NCI-H1048 (cell line): ENCODE measurements at regions not wholly inside any gene's neighbourhood (a gene's known extent, or its start where the extent isn't known, plus 50 kb on each side); places are given as distances from the start of the nearest gene placed in this dataset.
"Not testable (repeated sequence)": the region's sequence is repeated elsewhere in the genome, so short reads cannot be mapped to it uniquely, and the experiment has no call there.

Experiments
- DNase-seq: peaks from one replicate; lab custom pipeline; 2025; lab: John Stamatoyannopoulos, UW

GRCh38 chr10:111265341-111265740 lies 188.5 kb downstream of the ADRA2A start:
- DNase-seq, result no peak

DNA sequence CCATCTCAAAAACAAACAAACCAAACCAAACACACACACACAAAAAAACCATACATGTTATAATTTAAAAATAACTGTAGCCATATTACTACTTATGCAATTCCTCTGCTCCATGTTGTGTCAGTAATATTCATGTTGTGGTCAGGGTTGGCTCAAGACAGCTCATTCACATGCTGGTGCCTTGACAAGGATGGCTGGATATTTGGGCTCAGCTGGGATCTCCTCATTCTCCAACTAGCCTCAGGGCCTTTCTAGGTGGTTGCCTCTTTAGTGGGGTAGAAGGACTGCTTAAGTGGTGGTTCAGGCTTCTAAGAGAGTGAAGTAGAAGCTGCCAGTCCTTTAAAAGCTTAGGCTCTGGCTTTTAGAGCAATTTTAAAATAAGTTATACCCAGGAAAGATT lies 189.3 kb downstream of the ADRA2A start:
- DNase-seq, result no peak

GRCh38 chr10:111267673-111268072 lies 190.8 kb downstream of the ADRA2A start:
- DNase-seq, result no peak

DNA sequence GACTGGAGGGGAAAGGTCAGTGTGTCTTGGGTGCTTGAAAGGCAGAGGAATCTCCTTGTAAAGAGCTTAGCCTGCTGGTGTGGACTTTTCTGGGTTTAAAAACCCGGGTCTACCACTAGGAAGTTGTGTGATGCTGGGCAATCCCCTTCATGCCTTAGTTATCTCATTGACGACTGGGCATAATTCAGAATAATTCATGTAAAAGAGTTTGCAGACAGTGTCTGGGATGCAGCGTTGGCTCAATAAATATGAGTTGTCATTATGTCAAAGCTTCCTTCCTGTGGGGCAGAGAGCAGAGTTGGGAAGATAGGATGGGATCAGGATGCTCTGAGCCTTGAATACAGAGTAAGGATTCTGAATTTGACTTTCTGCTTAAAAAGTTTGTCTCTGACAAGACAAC lies 196.4 kb downstream of the ADRA2A start:
- DNase-seq, result no peak

DNA sequence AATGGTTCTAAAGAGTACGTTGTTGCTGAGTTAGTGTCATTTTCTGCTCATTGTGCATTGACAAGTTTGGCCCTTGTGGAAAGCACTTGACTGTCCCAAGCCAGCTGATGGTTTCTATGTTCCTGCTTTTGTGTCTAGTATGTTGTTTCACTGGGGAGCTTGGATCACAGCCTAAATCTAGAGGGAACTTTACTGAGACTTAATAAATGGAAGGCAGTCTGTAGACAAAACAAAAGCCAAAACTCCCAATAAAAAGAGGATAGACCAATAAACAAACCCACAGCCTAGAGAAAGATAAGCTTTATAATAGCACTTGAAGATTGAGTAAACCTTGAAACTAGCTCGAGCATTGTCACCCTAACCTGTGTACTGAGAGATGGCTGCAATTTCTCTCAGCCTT lies 196.8 kb downstream of the ADRA2A start:
- DNase-seq, result no peak

- no peak for DNase-seq
Measured at GRCh38 chr10:111275091-111275490, 198.3 kb downstream of the ADRA2A start.

- DNase-seq, result no peak
Measured at GRCh38 chr10:111277661-111278060, 200.8 kb downstream of the ADRA2A start.

GRCh38 chr10:111278266-111278665 lies 201.4 kb downstream of the ADRA2A start:
- DNase-seq, result no peak

- DNase-seq, result no peak
Measured at GRCh38 chr10:111281516-111281915, 204.7 kb downstream of the ADRA2A start.

- no peak for DNase-seq
Measured at GRCh38 chr10:111289461-111289860, 212.6 kb downstream of the ADRA2A start.

- no peak for DNase-seq
Measured at GRCh38 chr10:111290649-111291048, 213.8 kb downstream of the ADRA2A start.

DNA sequence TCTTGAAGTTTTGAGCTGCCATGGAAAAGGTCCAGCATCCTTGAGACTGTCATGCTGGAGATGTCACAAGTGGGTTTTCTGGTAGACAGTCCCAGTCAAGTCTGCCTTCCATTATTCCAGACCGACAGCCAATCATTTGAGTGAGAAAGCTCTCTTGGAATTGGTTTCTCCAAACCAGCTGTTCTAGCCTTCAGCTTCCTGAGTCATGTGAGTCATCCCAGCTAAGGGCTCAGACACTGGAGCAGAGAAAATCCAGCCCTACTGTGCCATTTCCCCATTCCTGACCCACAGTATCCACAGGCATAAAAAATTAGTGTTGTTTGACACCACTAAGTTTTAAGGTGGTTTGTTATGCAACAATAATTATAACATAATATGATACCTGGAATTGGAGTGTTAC lies 219.0 kb downstream of the ADRA2A start:
- no peak for DNase-seq

GRCh38 chr10:111297351-111297848 lies 220.6 kb downstream of the ADRA2A start:
- DNase-seq, result no peak

- no peak for DNase-seq
Measured at GRCh38 chr10:111298031-111298430, 221.2 kb downstream of the ADRA2A start.

DNA sequence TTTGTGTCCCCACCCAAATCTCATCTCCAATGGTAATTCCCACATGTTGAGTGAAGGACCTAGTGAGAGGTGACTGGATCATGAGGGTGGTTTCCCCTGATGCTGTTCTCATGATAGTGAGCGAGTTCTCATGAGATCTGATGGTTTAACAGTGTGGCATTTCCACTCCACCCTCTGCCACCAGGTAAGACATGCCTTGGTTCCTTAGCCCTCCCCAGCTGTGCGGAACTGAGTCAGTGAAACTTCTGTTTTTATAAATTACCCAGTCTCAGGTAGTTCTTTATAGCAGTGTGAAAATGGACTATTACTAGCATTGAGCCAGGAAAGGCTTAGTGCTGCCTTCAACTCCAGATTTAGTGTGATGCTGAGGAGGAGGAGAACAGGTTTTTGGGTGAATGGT lies 222.2 kb downstream of the ADRA2A start:
- DNase-seq, result no peak

- DNase-seq, result no peak
Measured at GRCh38 chr10:111303887-111304286, 227.1 kb downstream of the ADRA2A start.

DNA sequence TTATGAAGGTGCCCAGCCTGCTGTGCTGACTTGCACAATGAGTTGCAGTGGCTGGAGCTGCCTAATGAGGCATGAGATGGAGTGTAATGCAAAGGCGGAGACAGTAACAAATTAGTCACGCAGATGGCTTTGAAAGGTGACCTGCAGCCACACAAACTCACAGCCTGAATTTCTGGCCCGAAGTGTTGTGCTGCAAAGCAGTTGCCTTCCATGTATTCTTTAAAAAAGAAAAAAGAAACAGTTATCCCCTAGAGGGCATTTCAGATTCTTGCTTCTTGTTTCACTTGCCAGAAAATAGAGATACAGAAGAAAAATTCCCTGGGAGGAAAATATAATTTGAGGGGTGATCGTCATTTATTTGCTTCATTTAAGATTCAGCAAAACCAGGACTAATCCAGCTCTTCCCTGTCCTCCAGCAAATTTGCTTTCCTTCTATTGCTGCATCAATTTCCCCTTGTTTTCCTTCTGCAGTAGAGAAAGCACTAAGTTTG lies 239.9 kb downstream of the ADRA2A start:
- no peak for DNase-seq

DNA sequence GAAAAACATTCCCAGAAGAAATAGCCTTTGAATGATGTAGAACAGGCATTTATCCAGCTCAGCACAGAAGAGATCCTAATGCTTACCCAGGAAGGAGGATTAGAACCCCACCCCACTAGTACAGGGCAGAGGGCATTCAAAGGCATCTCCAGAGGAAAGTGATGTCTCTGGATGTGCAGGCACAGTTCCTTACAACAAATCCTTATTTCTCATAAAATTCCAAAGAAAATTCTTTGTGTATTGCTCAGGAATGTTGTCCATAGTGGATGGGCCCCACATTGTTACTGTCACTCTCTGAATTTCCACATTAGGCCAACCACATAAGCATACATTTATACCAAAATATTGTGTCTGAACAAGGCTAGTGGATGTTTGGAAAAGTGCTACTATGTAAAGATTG lies 243.0 kb downstream of the ADRA2A start:
- DNase-seq, result no peak

GRCh38 chr10:111323389-111323966 lies 246.6 kb downstream of the ADRA2A start:
- no peak for DNase-seq

DNA sequence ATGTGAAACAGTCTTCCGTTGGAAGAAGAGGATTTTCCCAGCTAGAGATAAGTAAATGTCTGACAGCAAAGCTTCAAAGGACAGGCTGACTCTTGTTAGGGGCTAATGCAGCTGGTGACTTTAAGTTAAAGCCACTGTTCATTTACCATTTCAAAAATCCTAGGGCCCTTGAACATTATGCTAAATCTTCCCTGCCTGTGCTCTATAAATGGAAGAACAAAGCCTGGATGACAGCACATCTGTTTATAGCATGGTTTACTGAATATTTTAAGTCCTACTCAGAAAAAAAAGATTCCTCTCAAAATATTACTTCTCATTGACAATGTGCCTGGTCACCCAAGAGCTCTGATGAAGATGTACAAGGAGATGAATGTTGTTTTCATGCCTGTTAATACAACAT lies 255.3 kb downstream of the ADRA2A start:
- DNase-seq, result not testable (repeated sequence)

GRCh38 chr10:111335826-111336225 lies 259.0 kb downstream of the ADRA2A start:
- no peak for DNase-seq

DNA sequence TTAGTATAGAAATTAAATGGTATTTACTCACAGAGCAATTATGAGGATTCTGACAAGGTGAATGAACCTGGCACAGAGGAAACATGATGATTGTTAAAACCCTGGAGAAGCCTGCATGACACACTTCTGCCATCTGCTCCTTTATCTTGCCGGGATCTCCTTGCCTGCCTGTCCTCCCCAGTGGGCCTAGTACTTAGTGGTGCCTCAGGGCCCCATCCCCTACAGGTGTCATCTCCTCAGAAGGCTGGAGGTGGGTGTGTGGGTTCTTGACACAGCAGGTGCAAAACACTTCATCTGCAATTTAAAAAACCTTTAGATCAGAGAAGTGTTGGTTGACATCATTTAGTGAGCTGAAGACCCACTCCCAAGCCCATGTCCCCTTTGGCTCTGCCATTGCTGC lies 261.2 kb downstream of the ADRA2A start:
- no peak for DNase-seq

GRCh38 chr10:111338805-111339204 lies 262.0 kb downstream of the ADRA2A start:
- no peak for DNase-seq

DNA sequence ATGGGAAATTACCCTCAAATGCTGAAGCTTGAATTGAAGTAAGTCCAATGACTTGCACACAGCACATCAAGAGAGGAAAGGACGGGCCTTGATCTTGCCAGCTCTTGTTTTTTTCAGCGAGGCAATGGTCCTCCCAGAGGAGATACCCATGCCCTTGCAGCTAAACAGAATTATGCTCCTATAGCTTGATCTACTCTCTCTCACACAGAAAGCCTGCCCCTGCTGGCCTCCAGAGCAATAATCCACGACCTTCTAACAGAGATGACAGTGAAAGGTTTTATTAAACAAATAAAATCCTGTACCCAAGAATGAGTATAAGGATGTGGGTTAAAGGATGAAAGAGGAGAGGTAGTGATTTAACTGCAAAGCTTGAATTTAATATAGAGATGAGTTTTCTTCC lies 268.0 kb downstream of the ADRA2A start:
- no peak for DNase-seq
